Prostate gland (tissue), 1 donor: ENCODE measurements at regions not wholly inside any gene's neighbourhood (a gene's known extent, or its start where the extent isn't known, plus 50 kb on each side); places are given as distances from the start of the nearest gene placed in this dataset.

Experiments used
- POLR2A ChIP-seq: fragments of 450-650 bp; IDR thresholded peaks from one replicate; pipeline ENCODE4 v1.6.1; 2016; ENCODE audit warnings: antibody characterized with exemption, mild to moderate bottlenecking
- POLR2AphosphoS5 ChIP-seq: sonication (generic); formaldehyde crosslinking; IDR thresholded peaks from one replicate; pipeline ENCODE4 v1.6.1; 2017; ENCODE audit warnings: antibody characterized with exemption

DNA sequence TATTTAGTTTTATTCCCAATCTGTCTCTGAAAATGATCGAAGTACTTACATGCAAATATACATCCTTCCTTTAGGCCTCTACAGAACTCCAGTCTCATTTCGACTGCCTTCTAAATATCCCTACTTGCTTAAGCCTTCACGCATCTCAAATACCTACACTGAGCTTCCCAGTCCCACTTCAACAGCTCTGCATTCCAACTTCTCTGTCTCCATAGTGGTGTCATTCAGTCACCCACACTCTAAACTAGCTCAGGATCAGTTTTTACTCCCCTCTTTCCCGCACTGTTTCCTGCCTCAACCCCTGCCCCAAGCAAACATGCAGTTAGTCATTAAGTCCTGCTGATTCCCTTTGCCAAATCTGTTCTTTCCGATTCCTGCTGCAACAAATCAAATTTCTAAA is 91.8 kb upstream of the PREP start:
- no peak for TF ChIP-seq POLR2AphosphoS5
- TF ChIP-seq POLR2A, result no peak
